Activated CD8-positive, alpha-beta T cell treated with anti-CD3 and anti-CD28 coated beads for 36 hours (primary cell): ENCODE measurements at regions not wholly inside any gene's neighbourhood (a gene's known extent, or its start where the extent isn't known, plus 50 kb on each side); places are given as distances from the start of the nearest gene placed in this dataset.

Source experiments
- ATAC-seq: fragments of 200-7000 bp; cut with Tn5 transposase; one replicate; pipeline ENCODE4 v1.10.0; 2021; ENCODE audit warnings: mild to moderate bottlenecking, moderate library complexity
- CTCF ChIA-PET: fragments of 350-600 bp; sonication (Branson Sonifier 250); formaldehyde crosslinking; loops from one replicate; lab custom pipeline; 2021; ENCODE audit warnings: antibody characterized with exemption; lab: Charles Lee
- POLR2A ChIA-PET: fragments of 350-600 bp; sonication (Branson Sonifier 250); formaldehyde crosslinking; loops from one replicate; lab custom pipeline; 2021; ENCODE audit warnings: antibody characterized with exemption; lab: Charles Lee
- DNase-seq: peaks from one replicate; pipeline ENCODE4 v3.0.0-alpha.2; 2020
- H3K27ac Mint-ChIP-seq: one replicate; pipeline ENCODE4 v1.8.0; 2021; ENCODE audit warnings: mild to moderate bottlenecking, mixed read lengths
- H3K27me3 Mint-ChIP-seq: one replicate; pipeline ENCODE4 v1.8.0; 2021; ENCODE audit warnings: mixed read lengths
- H3K36me3 Mint-ChIP-seq: one replicate; pipeline ENCODE4 v1.8.0; 2021; ENCODE audit warnings: low read depth, mixed read lengths
- H3K4me1 Mint-ChIP-seq: one replicate; pipeline ENCODE4 v1.8.0; 2021; ENCODE audit warnings: low read depth, mixed read lengths
- H3K4me3 Mint-ChIP-seq: one replicate; pipeline ENCODE4 v1.8.0; 2021; ENCODE audit warnings: mild to moderate bottlenecking, moderate library complexity, mixed read lengths
- H3K9me3 Mint-ChIP-seq: one replicate; pipeline ENCODE4 v1.8.0; 2021; ENCODE audit warnings: mixed read lengths
- intact Hi-C: fragments of 100-400 bp; cut with micrococcal nuclease; formaldehyde crosslinking; loops from one replicate; pipeline ENCODE4 v1.10.0; 2022
- TF ChIP-seq, protein P1 (sequence below): fragments of 200-600 bp; IDR thresholded peaks from one replicate; pipeline ENCODE4 v1.8.0; 2022; ENCODE audit warnings: antibody characterized with exemption, mild to moderate bottlenecking

DNA sequence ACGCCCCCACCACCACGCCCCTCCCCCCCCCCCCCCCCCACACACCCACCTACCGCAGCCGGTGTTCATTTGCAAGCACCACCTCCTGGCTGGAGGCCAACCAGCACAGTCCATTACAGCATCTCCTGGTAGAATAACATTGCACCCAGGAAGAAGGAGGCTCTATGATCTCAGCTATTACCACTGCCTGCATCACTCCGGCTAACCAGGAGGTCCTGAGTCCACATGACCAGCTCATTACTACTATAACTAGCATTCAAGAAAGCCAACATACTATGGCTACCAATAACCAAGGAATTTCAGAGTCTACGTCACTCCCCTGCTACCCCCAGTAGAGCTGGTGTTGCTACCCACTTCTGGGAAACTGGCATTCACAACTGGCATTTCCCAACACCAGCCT, 81.1 kb upstream of the ALOX12 start:
- H3K27ac Mint-ChIP-seq, result no peak overlapping the region
- ChIA-PET CTCF (interaction anchor here (0.6 to 12.1 kb wide), 31 partner anchors 8 to 222 kb away, joined by 3 to 284 read pairs (median 4); partner anchors contain the start of genes BCL6B, RNASEK and TEKT1), POLR2A (interaction anchor here (0.6 to 2.0 kb wide), 5 partner anchors 15 to 118 kb away, joined by 3 to 9 read pairs (median 4); partner anchors contain the start of gene RNASEK)
- intact Hi-C loops, result loop anchor here (5.0 kb wide), 1 partner anchor 108 kb away; the partner anchor contains the start of gene BCL6B
- no peak overlapping the region for H3K4me3 Mint-ChIP-seq
- H3K4me1 Mint-ChIP-seq, result peaks cover 6% of the 10 kb centered on the region
- peaks cover 4% of the 10 kb centered on the region for H3K27me3 Mint-ChIP-seq
- DNase-seq (peak; percentile 45), ATAC-seq (no peak)
- no peaks in the 10 kb centered on the region for H3K9me3 Mint-ChIP-seq
- H3K36me3 Mint-ChIP-seq, result no peaks in the 10 kb centered on the region
- TF ChIP-seq, protein P1, sequence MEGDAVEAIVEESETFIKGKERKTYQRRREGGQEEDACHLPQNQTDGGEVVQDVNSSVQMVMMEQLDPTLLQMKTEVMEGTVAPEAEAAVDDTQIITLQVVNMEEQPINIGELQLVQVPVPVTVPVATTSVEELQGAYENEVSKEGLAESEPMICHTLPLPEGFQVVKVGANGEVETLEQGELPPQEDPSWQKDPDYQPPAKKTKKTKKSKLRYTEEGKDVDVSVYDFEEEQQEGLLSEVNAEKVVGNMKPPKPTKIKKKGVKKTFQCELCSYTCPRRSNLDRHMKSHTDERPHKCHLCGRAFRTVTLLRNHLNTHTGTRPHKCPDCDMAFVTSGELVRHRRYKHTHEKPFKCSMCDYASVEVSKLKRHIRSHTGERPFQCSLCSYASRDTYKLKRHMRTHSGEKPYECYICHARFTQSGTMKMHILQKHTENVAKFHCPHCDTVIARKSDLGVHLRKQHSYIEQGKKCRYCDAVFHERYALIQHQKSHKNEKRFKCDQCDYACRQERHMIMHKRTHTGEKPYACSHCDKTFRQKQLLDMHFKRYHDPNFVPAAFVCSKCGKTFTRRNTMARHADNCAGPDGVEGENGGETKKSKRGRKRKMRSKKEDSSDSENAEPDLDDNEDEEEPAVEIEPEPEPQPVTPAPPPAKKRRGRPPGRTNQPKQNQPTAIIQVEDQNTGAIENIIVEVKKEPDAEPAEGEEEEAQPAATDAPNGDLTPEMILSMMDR, result no peak

DNA sequence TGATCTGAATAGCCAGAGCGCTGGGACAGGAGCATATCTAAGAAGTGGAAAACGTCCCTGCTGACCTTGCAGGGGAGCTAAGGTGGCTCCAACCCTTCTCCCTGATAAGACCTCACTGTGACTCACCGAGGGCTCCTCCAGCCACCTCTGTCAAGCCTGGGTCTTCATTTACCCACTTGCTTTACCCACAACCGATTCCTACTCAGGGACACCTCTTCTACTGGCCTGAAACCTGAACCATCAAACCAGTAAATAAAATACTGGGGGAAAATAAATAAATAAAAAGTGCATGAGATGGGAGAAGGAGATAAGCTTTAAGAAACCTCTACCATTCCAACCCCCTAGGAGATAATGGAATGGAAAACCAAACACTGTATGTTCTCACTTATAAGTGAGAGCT, 80.2 kb upstream of the ALOX12 start:
- no peak for DNase-seq
- no peak for ATAC-seq
- peaks cover 4% of the 10 kb centered on the region for H3K27me3 Mint-ChIP-seq
- intact Hi-C loops, result no loop called here
- H3K9me3 Mint-ChIP-seq, result no peaks in the 10 kb centered on the region
- TF ChIP-seq, protein P1, result no peak
- ChIA-PET CTCF (interaction anchor here (1.1 to 12.1 kb wide), 9 partner anchors 13 to 137 kb away, joined by 3 to 284 read pairs (median 9); partner anchors contain the start of genes BCL6B and RNASEK), POLR2A (interaction anchor here (0.5 to 2.0 kb wide), 5 partner anchors 14 to 97 kb away, joined by 3 to 9 read pairs (median 4); partner anchors contain the start of gene RNASEK)
- peaks cover 6% of the 10 kb centered on the region for H3K4me1 Mint-ChIP-seq
- H3K27ac Mint-ChIP-seq, result no peak overlapping the region
- no peaks in the 10 kb centered on the region for H3K36me3 Mint-ChIP-seq
- no peak overlapping the region for H3K4me3 Mint-ChIP-seq

DNA sequence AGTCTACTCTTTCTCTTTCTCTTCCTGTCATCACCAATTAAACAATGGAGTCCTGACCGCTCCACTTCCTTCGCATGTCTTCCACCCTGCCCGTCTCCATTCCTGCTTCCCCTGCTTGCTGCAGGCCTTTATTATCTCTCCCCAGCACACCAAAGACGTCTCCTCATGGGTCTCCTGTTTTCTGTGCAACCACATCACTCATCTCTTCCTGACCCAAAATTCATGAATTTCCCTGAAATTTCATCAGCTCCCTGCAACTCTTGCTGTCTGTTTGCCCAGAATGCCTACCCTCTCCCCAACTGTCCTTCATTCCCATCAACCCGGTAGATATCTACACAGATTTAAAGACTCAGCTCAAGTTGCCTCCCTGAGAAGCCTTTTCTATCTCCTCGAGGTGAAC, 76.7 kb upstream of the ALOX12 start:
- H3K27ac Mint-ChIP-seq, result no peak overlapping the region
- intact Hi-C loops, result no loop called here
- no peak for ATAC-seq
- ChIA-PET POLR2A (interaction anchor here (1.0 to 1.2 kb wide), 2 partner anchors 10 to 85 kb away, joined by 3 read pairs; no protein-coding TSS in a partner anchor), CTCF (interaction anchor here (0.7 to 12.1 kb wide), 3 partner anchors 9 to 86 kb away, joined by 3 to 284 read pairs (median 21); partner anchors contain the start of gene RNASEK)
- DNase-seq, result no peak
- TF ChIP-seq, protein P1, result no peak
- H3K4me3 Mint-ChIP-seq, result no peak overlapping the region
- no peaks in the 10 kb centered on the region for H3K9me3 Mint-ChIP-seq
- H3K4me1 Mint-ChIP-seq, result peaks cover 10% of the 10 kb centered on the region
- no peaks in the 10 kb centered on the region for H3K36me3 Mint-ChIP-seq
- H3K27me3 Mint-ChIP-seq, result no peaks in the 10 kb centered on the region

DNA sequence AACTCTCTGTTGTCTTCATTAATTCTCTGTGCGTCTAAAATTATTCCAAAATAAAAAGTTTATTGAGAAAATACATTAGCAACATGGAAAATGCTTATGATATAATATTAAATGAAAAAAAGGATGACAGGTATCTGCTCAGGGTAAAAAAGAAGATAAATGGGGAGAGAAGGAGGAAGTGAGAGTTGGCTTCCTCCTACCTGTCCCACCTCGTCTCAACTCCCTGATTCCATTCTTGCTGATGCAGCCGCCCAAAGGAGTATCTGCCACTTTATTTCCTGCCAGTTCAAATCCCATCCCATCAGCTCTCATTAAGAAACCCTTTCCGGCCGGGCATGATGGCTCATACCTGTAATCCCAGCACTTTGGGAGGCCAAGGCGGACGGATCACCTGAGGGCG, 72.5 kb upstream of the ALOX12 start:
- TF ChIP-seq, protein P1, result no peak
- Mint-ChIP-seq H3K4me1 (peaks cover 13% of the 10 kb centered on the region), H3K9me3 (peaks cover 2% of the 10 kb centered on the region), H3K27me3 (peaks cover 1% of the 10 kb centered on the region), H3K27ac (no peak overlapping the region), H3K36me3 (no peaks in the 10 kb centered on the region), H3K4me3 (no peak overlapping the region)
- ChIA-PET CTCF (interaction anchor here (0.7 to 12.1 kb wide), 4 partner anchors 9 to 82 kb away, joined by 3 to 284 read pairs (median 12); partner anchors contain the start of gene RNASEK), POLR2A (interaction anchor here (0.6 to 1.1 kb wide), 2 partner anchors 81 to 87 kb away, joined by 3 read pairs; no protein-coding TSS in a partner anchor)
- ATAC-seq (no peak), DNase-seq (no peak)
- intact Hi-C loops, result no loop called here

DNA sequence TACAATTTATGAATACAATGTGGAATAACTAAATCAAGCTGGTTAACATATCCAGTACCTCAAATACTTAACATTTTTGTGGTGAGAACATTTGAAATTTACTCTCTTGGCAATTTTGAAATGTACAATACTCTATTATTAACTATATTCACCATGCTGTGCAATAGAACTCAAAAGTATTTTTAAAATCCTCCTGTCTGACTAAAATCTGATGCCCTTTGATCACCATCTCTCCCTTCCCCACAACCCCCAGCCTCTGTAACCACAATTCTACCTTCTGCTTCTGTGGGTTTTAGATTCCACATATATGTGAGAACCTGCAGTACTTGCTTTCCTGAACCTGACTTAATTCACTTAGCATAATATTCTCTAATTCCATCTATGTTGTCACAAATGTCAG, 71.6 kb upstream of the ALOX12 start:
- DNase-seq, result peak; percentile 40
- peaks cover 1% of the 10 kb centered on the region for H3K27me3 Mint-ChIP-seq
- ATAC-seq, result no peak
- POLR2A ChIA-PET, result no interaction called here
- CTCF ChIA-PET, result interaction anchor here (1.1 to 12.1 kb wide), 2 partner anchors 13 to 81 kb away, joined by 4 to 284 read pairs; partner anchors contain the start of gene RNASEK
- H3K4me1 Mint-ChIP-seq, result peaks cover 13% of the 10 kb centered on the region
- TF ChIP-seq, protein P1, result no peak
- peaks cover 2% of the 10 kb centered on the region for H3K9me3 Mint-ChIP-seq
- no peak overlapping the region for H3K27ac Mint-ChIP-seq
- no peaks in the 10 kb centered on the region for H3K36me3 Mint-ChIP-seq
- no peak overlapping the region for H3K4me3 Mint-ChIP-seq
- intact Hi-C loops, result no loop called here
